ENCODE measurements at regions not wholly inside any gene's neighbourhood (a gene's known extent, or its start where the extent isn't known, plus 50 kb on each side); places are given as distances from the start of the nearest gene placed in this dataset.

DNA sequence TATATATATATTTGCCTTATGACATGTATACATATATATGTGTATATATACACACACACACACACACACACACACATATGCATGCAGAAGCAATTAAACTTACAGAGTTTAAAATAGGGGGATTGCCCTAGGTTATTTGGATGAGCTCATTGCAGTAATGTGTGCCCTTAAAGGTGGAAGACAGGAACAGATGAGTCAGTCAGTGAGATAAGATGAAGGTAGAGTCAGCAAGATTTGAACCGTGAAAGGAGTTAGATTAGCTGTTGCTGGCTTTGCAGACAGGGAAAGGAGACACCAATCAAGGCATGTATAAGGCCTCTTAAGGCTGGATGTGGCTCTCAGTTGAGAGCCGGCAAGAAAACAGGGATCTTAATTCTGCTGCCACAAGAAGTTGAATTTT, 902.4 kb upstream of the RAG2 start:
- H3K27ac Mint-ChIP-seq: no peak overlapping the region
- H3K9me3 ChIP-seq (ENCODE audit: control insufficient read depth in 1 of 2, low read length in 2 of 2): no peaks in the 10 kb centered on the region
- ChIA-PET CTCF (ENCODE audit: partially characterized antibody) (no interaction called here), POLR2A (ENCODE audit: partially characterized antibody) (no interaction called here)
- H3K27me3 ChIP-seq (ENCODE audit: insufficient read depth, low read length): no peaks in the 10 kb centered on the region
- H3K36me3 ChIP-seq (ENCODE audit: insufficient read depth, low read length): no peaks in the 10 kb centered on the region
- H3K9me3 Mint-ChIP-seq: peaks cover 0 to 15% (median 4%) of the 10 kb centered on the region in 8 donors
- no peaks in the 10 kb centered on the region for H3K36me3 Mint-ChIP-seq
- DNase-seq: no peak
- H3K4me1 ChIP-seq (ENCODE audit: insufficient read depth, low read length): no peaks in the 10 kb centered on the region
- no peaks in the 10 kb centered on the region for H3K27me3 Mint-ChIP-seq
- no peak overlapping the region for H3K4me3 Mint-ChIP-seq
- no peak overlapping the region for H3K4me3 ChIP-seq (ENCODE audit: low read length in 2 of 2)
- H3K4me1 Mint-ChIP-seq: no peaks in the 10 kb centered on the region
- intact Hi-C loops (cut with micrococcal nuclease): no loop called here
- no peak overlapping the region for H3K27ac ChIP-seq (ENCODE audit: low read depth, low read length)

DNA sequence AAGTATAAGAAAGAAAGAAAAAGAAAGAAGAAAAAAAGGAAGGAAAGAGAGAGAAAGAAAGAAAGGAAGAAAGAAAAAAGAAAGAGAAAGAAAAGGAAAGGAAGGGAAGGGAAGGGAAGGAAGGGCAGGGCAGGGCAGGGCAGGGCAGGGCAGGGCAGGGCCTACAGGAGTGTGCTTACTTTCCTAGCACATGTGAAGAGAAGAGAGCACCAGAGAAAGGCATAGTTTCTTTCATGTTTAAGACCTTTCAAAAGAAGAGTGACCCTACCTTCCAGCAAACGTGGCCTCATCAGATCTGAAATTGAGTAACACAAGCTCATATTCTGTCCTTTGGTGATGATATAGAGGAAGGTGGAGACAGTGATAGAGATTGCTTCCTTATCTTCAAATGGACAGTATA, 899.3 kb upstream of the RAG2 start:
- ChIA-PET POLR2A (ENCODE audit: partially characterized antibody) (no interaction called here), CTCF (ENCODE audit: partially characterized antibody) (no interaction called here)
- H3K36me3 Mint-ChIP-seq: no peaks in the 10 kb centered on the region
- no peak overlapping the region for H3K4me3 ChIP-seq (ENCODE audit: low read length in 2 of 2)
- H3K36me3 ChIP-seq (ENCODE audit: insufficient read depth, low read length): no peaks in the 10 kb centered on the region
- no peak overlapping the region for H3K27ac ChIP-seq (ENCODE audit: low read depth, low read length)
- peaks cover 0 to 11% (median 3%) of the 10 kb centered on the region in 8 donors for H3K9me3 Mint-ChIP-seq
- H3K4me1 Mint-ChIP-seq: no peaks in the 10 kb centered on the region
- DNase-seq: no peak
- no peak overlapping the region for H3K27ac Mint-ChIP-seq
- no peaks in the 10 kb centered on the region for H3K4me1 ChIP-seq (ENCODE audit: insufficient read depth, low read length)
- H3K9me3 ChIP-seq (ENCODE audit: control insufficient read depth in 1 of 2, low read length in 2 of 2): no peaks in the 10 kb centered on the region
- H3K4me3 Mint-ChIP-seq: no peak overlapping the region
- no peaks in the 10 kb centered on the region for H3K27me3 Mint-ChIP-seq
- intact Hi-C loops (cut with micrococcal nuclease): no loop called here
- no peaks in the 10 kb centered on the region for H3K27me3 ChIP-seq (ENCODE audit: insufficient read depth, low read length)

DNA sequence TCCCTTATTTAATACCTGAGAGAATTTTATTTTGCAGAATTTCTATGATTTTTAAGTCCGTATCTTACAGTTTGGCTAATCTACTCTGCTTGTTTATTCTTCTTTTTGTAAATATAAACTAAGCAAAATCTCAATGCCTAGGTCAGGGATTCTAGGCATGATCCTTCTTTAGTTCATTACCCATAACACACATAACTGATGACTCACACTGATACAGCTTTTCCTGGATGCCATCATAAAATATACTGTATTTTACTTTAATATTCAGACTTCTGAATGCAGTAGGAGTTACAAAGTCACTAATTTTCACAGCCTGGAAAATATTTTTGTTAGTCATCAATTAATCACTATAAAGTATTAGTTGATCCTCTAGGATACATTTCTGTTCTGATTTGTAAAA, 898.2 kb upstream of the RAG2 start:
- CTCF ChIA-PET (ENCODE audit: partially characterized antibody): no interaction called here
- H3K27ac ChIP-seq (ENCODE audit: low read depth, low read length): no peak overlapping the region
- H3K36me3 ChIP-seq (ENCODE audit: insufficient read depth, low read length): no peaks in the 10 kb centered on the region
- no peak overlapping the region for H3K4me3 ChIP-seq (ENCODE audit: low read length in 2 of 2)
- Mint-ChIP-seq H3K4me3 (no peak overlapping the region), H3K27me3 (no peaks in the 10 kb centered on the region), H3K36me3 (no peaks in the 10 kb centered on the region), H3K4me1 (no peaks in the 10 kb centered on the region), H3K27ac (no peak overlapping the region), H3K9me3 (peaks cover 0 to 11% (median 3%) of the 10 kb centered on the region in 8 donors)
- H3K9me3 ChIP-seq (ENCODE audit: control insufficient read depth in 1 of 2, low read length in 2 of 2): no peaks in the 10 kb centered on the region
- POLR2A ChIA-PET (ENCODE audit: partially characterized antibody): no interaction called here
- no peaks in the 10 kb centered on the region for H3K27me3 ChIP-seq (ENCODE audit: insufficient read depth, low read length)
- H3K4me1 ChIP-seq (ENCODE audit: insufficient read depth, low read length): no peaks in the 10 kb centered on the region
- DNase-seq: no peak
- intact Hi-C loops (cut with micrococcal nuclease): no loop called here

DNA sequence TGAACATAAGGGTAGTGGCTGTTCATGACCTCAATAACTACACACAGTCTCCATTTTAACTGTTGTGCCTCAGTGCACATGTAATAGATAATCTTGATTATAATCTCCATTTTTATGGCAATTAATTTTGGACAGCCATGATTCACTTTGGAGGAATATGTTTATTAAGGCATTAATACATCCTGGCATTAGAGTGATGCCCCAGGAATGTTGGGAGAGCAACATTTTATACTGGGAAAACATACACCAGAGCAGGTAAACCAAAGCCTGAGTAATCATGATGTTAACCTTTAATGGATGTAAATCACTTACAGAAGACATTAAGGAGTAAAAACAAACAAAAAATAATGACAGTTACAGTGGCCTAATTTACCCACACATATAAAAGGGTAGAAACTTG, 886.3 kb upstream of the RAG2 start:
- H3K27ac Mint-ChIP-seq: no peak overlapping the region
- no peaks in the 10 kb centered on the region for H3K36me3 ChIP-seq (ENCODE audit: insufficient read depth, low read length)
- H3K36me3 Mint-ChIP-seq: no peaks in the 10 kb centered on the region
- no peak overlapping the region for H3K4me3 Mint-ChIP-seq
- no peaks in the 10 kb centered on the region for H3K9me3 ChIP-seq (ENCODE audit: control insufficient read depth in 1 of 2, low read length in 2 of 2)
- no peaks in the 10 kb centered on the region for H3K4me1 ChIP-seq (ENCODE audit: insufficient read depth, low read length)
- intact Hi-C loops (cut with micrococcal nuclease): no loop called here
- no peaks in the 10 kb centered on the region for H3K27me3 ChIP-seq (ENCODE audit: insufficient read depth, low read length)
- H3K27me3 Mint-ChIP-seq: no peaks in the 10 kb centered on the region
- H3K9me3 Mint-ChIP-seq: peaks cover 2 to 13% (median 7%) of the 10 kb centered on the region in 8 donors
- H3K27ac ChIP-seq (ENCODE audit: low read depth, low read length): no peak overlapping the region
- H3K4me1 Mint-ChIP-seq: no peaks in the 10 kb centered on the region
- no peak for DNase-seq
- ChIA-PET CTCF (ENCODE audit: partially characterized antibody) (no interaction called here), POLR2A (ENCODE audit: partially characterized antibody) (no interaction called here)
- no peak overlapping the region for H3K4me3 ChIP-seq (ENCODE audit: low read length in 2 of 2)

DNA sequence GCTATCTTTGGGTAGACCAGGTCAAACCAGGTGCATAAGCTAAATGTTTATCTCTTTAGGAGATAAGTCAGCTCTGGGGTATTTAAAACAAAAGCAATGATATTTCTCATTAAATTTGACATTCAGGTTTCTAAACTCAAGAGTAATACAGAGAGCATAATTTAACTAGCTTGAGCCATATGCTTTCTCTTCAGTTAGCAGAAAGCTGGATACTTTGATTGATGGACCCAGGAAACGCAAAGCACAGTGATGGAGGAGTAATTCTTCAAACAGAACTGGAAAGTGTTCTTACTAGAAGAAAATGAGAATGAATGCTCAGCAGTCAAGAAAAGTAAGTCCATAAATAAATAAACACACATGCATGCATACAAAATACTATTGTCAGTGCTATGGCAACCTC, 885.7 kb upstream of the RAG2 start:
- peaks cover 2 to 13% (median 7%) of the 10 kb centered on the region in 8 donors for H3K9me3 Mint-ChIP-seq
- no peaks in the 10 kb centered on the region for H3K36me3 Mint-ChIP-seq
- H3K9me3 ChIP-seq (ENCODE audit: control insufficient read depth in 1 of 2, low read length in 2 of 2): no peaks in the 10 kb centered on the region
- no peaks in the 10 kb centered on the region for H3K4me1 Mint-ChIP-seq
- POLR2A ChIA-PET (ENCODE audit: partially characterized antibody): no interaction called here
- H3K36me3 ChIP-seq (ENCODE audit: insufficient read depth, low read length): no peaks in the 10 kb centered on the region
- CTCF ChIA-PET (ENCODE audit: partially characterized antibody): no interaction called here
- no peak overlapping the region for H3K4me3 ChIP-seq (ENCODE audit: low read length in 2 of 2)
- no peak overlapping the region for H3K4me3 Mint-ChIP-seq
- no peak overlapping the region for H3K27ac Mint-ChIP-seq
- H3K27me3 Mint-ChIP-seq: no peaks in the 10 kb centered on the region
- no peaks in the 10 kb centered on the region for H3K27me3 ChIP-seq (ENCODE audit: insufficient read depth, low read length)
- H3K27ac ChIP-seq (ENCODE audit: low read depth, low read length): no peak overlapping the region
- intact Hi-C loops (cut with micrococcal nuclease): no loop called here
- H3K4me1 ChIP-seq (ENCODE audit: insufficient read depth, low read length): no peaks in the 10 kb centered on the region
- DNase-seq: no peak

DNA sequence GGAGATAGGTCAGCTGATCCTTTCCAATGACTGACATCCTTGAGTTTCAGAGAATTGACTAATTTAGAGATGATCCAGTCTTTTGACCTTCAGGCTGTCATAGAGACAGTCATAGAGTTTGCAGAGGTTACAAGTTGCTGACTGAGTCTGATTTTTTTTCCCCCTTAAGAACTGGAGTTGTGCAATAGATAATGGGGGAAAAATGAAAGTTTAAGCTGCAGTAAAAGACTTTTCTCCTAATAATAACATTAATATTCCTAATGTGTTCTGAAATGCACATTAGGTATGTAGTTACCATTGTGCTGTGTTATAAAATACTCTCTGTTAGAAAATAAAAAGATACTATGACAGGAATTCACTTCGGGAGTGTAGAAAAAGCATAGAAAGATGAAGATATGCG, 876.9 kb upstream of the RAG2 start:
- ChIA-PET CTCF (ENCODE audit: partially characterized antibody) (no interaction called here), POLR2A (ENCODE audit: partially characterized antibody) (no interaction called here)
- H3K27ac ChIP-seq (ENCODE audit: low read depth, low read length): no peak overlapping the region
- H3K27me3 ChIP-seq (ENCODE audit: insufficient read depth, low read length): no peaks in the 10 kb centered on the region
- H3K9me3 Mint-ChIP-seq: peaks cover 0 to 12% (median 5%) of the 10 kb centered on the region in 8 donors
- H3K4me1 Mint-ChIP-seq: no peaks in the 10 kb centered on the region
- H3K4me1 ChIP-seq (ENCODE audit: insufficient read depth, low read length): no peaks in the 10 kb centered on the region
- no peaks in the 10 kb centered on the region for H3K36me3 Mint-ChIP-seq
- H3K27ac Mint-ChIP-seq: no peak overlapping the region
- no peak overlapping the region for H3K4me3 ChIP-seq (ENCODE audit: low read length in 2 of 2)
- H3K36me3 ChIP-seq (ENCODE audit: insufficient read depth, low read length): no peaks in the 10 kb centered on the region
- no peak for DNase-seq
- intact Hi-C loops (cut with micrococcal nuclease): no loop called here
- no peaks in the 10 kb centered on the region for H3K9me3 ChIP-seq (ENCODE audit: control insufficient read depth in 1 of 2, low read length in 2 of 2)
- H3K4me3 Mint-ChIP-seq: no peak overlapping the region
- no peaks in the 10 kb centered on the region for H3K27me3 Mint-ChIP-seq

DNA sequence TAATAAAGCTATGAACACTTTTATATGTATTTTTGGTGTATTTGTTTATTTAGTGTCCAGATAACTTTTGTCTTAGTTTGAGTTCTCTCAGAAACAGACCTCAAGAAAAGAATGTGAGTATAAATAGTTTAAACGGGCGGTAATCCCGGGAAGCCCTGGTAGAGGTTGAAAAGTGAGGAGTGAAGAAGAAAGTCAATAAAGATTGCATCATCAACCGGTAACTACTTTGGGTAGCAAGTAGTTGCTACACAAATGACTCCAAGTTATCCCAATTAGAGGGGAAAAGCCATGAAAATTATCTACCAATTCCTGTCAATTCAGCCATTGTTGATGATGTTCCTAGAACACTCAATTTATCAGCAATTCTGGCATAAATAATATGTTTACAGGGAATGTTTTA, 870.3 kb upstream of the RAG2 start:
- H3K9me3 Mint-ChIP-seq: peaks cover 4 to 23% (median 6%) of the 10 kb centered on the region in 8 donors
- H3K36me3 Mint-ChIP-seq: no peaks in the 10 kb centered on the region
- Histone ChIP-seq H3K27me3 (ENCODE audit: insufficient read depth, low read length) (no peaks in the 10 kb centered on the region), H3K4me1 (ENCODE audit: insufficient read depth, low read length) (no peaks in the 10 kb centered on the region), H3K9me3 (ENCODE audit: control insufficient read depth in 1 of 2, low read length in 2 of 2) (no peaks in the 10 kb centered on the region), H3K4me3 (ENCODE audit: low read length in 2 of 2) (no peak overlapping the region), H3K27ac (ENCODE audit: low read depth, low read length) (no peak overlapping the region), H3K36me3 (ENCODE audit: insufficient read depth, low read length) (no peaks in the 10 kb centered on the region)
- DNase-seq: no peak
- CTCF ChIA-PET (ENCODE audit: partially characterized antibody): no interaction called here
- H3K4me1 Mint-ChIP-seq: no peaks in the 10 kb centered on the region
- H3K27ac Mint-ChIP-seq: no peak overlapping the region
- no peak overlapping the region for H3K4me3 Mint-ChIP-seq
- H3K27me3 Mint-ChIP-seq: no peaks in the 10 kb centered on the region
- intact Hi-C loops (cut with micrococcal nuclease): no loop called here
- POLR2A ChIA-PET (ENCODE audit: partially characterized antibody): no interaction called here

DNA sequence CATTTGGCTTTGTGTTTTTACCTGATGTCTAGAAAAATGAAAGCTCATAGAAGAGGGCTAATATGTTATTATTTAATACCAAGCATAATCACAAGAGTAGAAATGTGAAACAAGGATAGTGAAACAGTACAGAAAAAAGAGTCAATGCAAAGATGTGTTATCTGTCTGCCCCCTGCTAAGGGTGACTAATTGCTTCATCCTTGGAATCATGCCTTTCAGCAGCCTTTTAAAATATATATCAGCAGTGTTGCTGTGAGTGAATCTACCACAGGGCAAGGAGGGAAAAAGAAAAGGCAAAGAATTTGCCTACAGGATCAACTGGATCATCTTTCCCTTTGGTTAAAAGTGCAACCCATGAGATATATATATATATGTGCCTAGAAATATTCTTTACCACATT, 867.2 kb upstream of the RAG2 start:
- ChIA-PET POLR2A (ENCODE audit: partially characterized antibody) (no interaction called here), CTCF (ENCODE audit: partially characterized antibody) (no interaction called here)
- Histone ChIP-seq H3K4me3 (ENCODE audit: low read length in 2 of 2) (no peak overlapping the region), H3K9me3 (ENCODE audit: control insufficient read depth in 1 of 2, low read length in 2 of 2) (no peaks in the 10 kb centered on the region), H3K4me1 (ENCODE audit: insufficient read depth, low read length) (no peaks in the 10 kb centered on the region), H3K36me3 (ENCODE audit: insufficient read depth, low read length) (no peaks in the 10 kb centered on the region), H3K27ac (ENCODE audit: low read depth, low read length) (no peak overlapping the region), H3K27me3 (ENCODE audit: insufficient read depth, low read length) (no peaks in the 10 kb centered on the region)
- H3K4me3 Mint-ChIP-seq: no peak overlapping the region
- peaks cover 3 to 21% (median 9%) of the 10 kb centered on the region in 8 donors for H3K9me3 Mint-ChIP-seq
- H3K36me3 Mint-ChIP-seq: no peaks in the 10 kb centered on the region
- DNase-seq: no peak
- no peak overlapping the region for H3K27ac Mint-ChIP-seq
- no peaks in the 10 kb centered on the region for H3K27me3 Mint-ChIP-seq
- no peaks in the 10 kb centered on the region for H3K4me1 Mint-ChIP-seq
- intact Hi-C loops (cut with micrococcal nuclease): no loop called here

Data from CD4-positive, alpha-beta memory T cell (primary cell).